ENCODE measurements at regions not wholly inside any gene's neighbourhood (a gene's known extent, or its start where the extent isn't known, plus 50 kb on each side); places are given as distances from the start of the nearest gene placed in this dataset.

GRCh38 chr9:134561427-134562145 lies 80.0 kb upstream of the COL5A1 start:
- intact Hi-C loops (cut with micrococcal nuclease) (no loop called here), in situ Hi-C loops (cut with MboI) (no loop called here)
- Histone ChIP-seq H3K9ac (ENCODE audit: insufficient read depth in 1 of 2, low read depth in 2 of 2, low read length in 2 of 2) (no peak overlapping the region), H4K20me1 (replicated peaks; ENCODE audit: control insufficient read depth, insufficient read depth, low read length) (peaks cover 7% of the 10 kb centered on the region; the same call in 1 of the 2 replicates), H3K4me3 (no peak overlapping the region), H3K4me1 (replicated peaks in 1 of 2; ENCODE audit: control insufficient read depth in 2 of 2, insufficient read depth in 2 of 2, low read length in 2 of 2) (no peaks in the 10 kb centered on the region), H3K36me3 (ENCODE audit: control insufficient read depth, insufficient read depth, low read length) (no peaks in the 10 kb centered on the region), H3K79me2 (ENCODE audit: control insufficient read depth, insufficient read depth, low read length) (no peaks in the 10 kb centered on the region), H2AFZ (ENCODE audit: low read depth, low read length) (no peak overlapping the region), H3K27ac (ENCODE audit: extremely low read depth, low read depth, low read length) (no peak overlapping the region), H3K9me1 (ENCODE audit: control insufficient read depth, insufficient read depth, low read length) (no peaks in the 10 kb centered on the region), H3K4me2 (ENCODE audit: insufficient read depth, low read length) (no peak overlapping the region), H3K27me3 (ENCODE audit: control insufficient read depth in 2 of 2, insufficient read depth in 2 of 2, low read length in 2 of 2) (peaks cover 11 to 58% of the 10 kb centered on the region in 2 experiments; a peak in 3 of 5 replicates), H3K9me3 (replicated peaks; ENCODE audit: control insufficient read depth, insufficient read depth, low read depth, low read length) (no peaks in the 10 kb centered on the region)
- DNase-seq (ENCODE audit: extremely low read depth in 1 of 4, low spot score in 3 of 4) (no peak), FAIRE-seq (no peak), ATAC-seq (no peak)
- TF ChIP-seq CC2D1A (IDR thresholded peaks at IDR 0.05) (no peak), CREB5 (CRISPR knock-in tag; IDR thresholded peaks at IDR 0.05) (no peak), NFRKB (IDR thresholded peaks at IDR 0.05; ENCODE audit: low read depth) (no peak), MTA1 (IDR thresholded peaks at IDR 0.05; ENCODE audit: borderline replicate concordance) (no peak), ZNF75A (CRISPR knock-in tag; IDR thresholded peaks at IDR 0.05) (no peak), PHF21A (IDR thresholded peaks at IDR 0.05; ENCODE audit: borderline replicate concordance, low read depth) (no peak), GABPB1 (CRISPR knock-in tag; IDR thresholded peaks at IDR 0.05) (no peak), CBFB (CRISPR knock-in tag; IDR thresholded peaks at IDR 0.05) (no peak), RBM17 (IDR thresholded peaks at IDR 0.05; ENCODE audit: borderline replicate concordance, low read depth, low read length) (no peak), TOE1 (IDR thresholded peaks at IDR 0.05; ENCODE audit: borderline replicate concordance) (no peak), TOE1 (CRISPR knock-in tag; IDR thresholded peaks at IDR 0.05; ENCODE audit: borderline replicate concordance, low read depth) (no peak), FOXO4 (CRISPR knock-in tag; IDR thresholded peaks at IDR 0.05) (no peak), ZNF57 (CRISPR knock-in tag; IDR thresholded peaks at IDR 0.05) (no peak)
- no TSS peak for BruUV-seq (replicated peaks)
- CTCF ChIA-PET (ENCODE audit: low intra/inter-chr PET ratio) = no interaction called here
- POLR2A ChIA-PET = no interaction called here
- WGBS (ENCODE audit: insufficient coverage, low coverage, missing lambda C conversion rate) = 0% methylated on average over 12 of the region's 12 CpGs
